ENCODE measurements at regions not wholly inside any gene's neighbourhood (a gene's known extent, or its start where the extent isn't known, plus 50 kb on each side); places are given as distances from the start of the nearest gene placed in this dataset.
"Not testable (repeated sequence)": the region's sequence is repeated elsewhere in the genome, so short reads cannot be mapped to it uniquely, and the experiment has no call there.

DNA sequence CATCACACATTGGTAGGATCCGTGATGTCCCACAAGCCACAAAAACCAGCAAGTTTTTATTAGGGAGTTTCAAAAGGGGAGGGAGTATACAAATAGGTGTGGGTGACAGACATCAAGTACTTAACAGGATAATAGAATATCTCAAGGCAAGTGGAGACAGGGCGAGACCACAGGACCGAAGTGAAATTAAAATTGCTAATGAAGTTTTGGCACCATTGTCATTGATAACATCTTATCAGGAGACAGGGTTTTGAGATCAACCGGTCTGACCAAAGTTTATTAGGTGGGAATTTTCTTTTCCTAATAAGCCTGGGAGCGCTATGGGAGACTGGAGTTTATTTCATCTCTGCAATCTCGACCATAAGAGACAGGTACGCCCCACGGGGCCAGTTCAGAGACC, 178.5 kb downstream of the OTOP1 start:
- not testable (repeated sequence) for DNase-seq

DNA sequence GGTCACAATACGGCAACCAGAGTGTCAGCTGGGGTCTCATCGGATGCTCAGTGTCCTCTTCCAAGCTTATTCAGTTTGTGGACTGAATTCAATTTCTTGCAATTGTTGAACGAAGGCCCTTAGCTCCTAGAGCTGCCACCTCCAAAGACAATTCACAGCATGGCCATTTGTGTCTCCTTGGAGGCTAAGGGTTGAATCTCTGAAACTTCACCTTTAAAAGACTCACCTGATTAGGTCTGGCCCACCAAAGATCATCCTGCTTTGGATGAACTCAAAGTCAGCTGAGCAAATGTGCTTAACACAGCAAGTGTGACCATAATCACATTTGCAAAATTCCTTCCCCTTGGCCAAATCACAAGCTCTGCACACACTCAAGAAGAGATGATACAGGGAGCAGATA, 175.9 kb downstream of the OTOP1 start:
- not testable (repeated sequence) for DNase-seq

- not testable (repeated sequence) for DNase-seq
Measured at GRCh38 chr4:4052933-4053332, 173.8 kb downstream of the OTOP1 start.

- DNase-seq: not testable (repeated sequence)
Measured at GRCh38 chr4:4057226-4057625, 169.5 kb downstream of the OTOP1 start.

DNA sequence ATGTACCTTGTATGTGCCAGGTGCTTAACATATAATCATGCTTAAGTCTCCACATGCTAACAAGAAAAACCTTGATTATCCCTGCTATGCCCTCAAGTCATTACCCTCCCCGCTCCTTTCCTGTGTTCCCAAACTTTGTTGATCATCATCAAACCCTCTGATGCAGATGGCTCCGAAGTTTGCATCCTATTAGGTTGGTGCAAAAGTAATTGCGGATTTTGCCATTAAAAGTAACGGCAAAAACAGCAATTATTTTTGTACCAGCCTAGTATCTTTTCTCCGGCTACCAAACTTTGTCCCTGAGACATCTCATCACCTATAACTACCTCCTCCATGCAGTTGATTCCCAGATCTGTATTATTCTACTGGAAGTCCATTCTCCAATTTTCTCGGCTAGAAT, 142.6 kb downstream of the OTOP1 start:
- not testable (repeated sequence) for DNase-seq

DNA sequence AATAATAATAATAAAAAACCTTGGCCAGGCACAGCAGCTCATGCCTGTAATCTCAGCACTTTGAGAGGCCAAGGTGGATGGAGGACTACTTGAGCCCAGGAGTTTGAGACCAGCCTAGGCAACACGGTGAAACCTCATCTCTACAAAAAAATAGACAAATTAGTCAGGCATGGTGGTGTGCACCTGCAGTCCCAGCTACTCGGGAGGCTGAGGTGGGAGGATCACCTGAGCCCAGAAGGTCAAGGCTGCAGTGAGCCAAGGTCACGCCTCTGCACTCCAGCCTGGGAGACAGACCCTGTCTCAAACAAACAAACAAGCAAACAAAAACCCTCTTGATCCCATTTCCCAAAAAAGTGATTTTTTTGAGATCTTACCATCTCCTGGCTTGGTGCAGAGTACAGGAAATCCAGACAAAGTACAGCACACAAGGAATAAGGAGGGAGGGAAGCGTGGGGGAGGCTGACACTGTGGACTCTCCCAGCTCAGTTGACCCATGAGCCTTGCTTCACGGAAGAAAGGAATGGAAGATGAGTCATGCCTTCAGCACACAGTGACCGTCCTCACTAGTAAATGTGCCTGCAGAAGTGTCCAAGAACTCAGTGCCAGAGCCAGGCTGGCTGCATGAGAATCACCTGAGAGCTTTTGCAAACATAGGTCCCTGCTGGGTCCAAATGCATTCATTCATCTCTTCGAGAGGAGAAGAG, 136.9 kb downstream of the OTOP1 start:
- DNase-seq: not testable (repeated sequence)

GRCh38 chr4:4090720-4091119, 136.0 kb downstream of the OTOP1 start:
- DNase-seq: not testable (repeated sequence)

DNA sequence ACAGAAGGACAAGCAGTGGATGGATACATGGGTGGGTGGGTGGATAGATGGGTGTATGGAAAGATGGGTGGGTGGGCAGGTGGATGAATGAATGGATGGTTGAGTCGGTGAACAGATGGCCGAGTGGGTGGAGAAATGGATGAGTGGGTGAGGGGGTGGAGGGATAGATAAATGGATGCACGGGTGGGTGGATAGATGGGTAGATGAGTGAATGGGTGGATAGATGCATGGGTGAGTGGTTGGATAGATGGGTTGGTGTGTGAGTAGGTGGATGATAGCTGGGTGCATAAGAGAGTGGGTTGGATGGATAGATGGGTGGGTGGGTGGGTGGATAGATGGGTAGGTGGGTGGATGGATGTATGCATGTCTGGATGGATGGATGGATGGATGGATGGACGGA, 134.6 kb downstream of the OTOP1 start:
- not testable (repeated sequence) for DNase-seq

GRCh38 chr4:4099610-4100009, 127.1 kb downstream of the OTOP1 start:
- not testable (repeated sequence) for DNase-seq

- not testable (repeated sequence) for DNase-seq
Measured at GRCh38 chr4:4106923-4107322, 119.8 kb downstream of the OTOP1 start.

- DNase-seq: peak; percentile 40
Measured at GRCh38 chr4:4107411-4108107, 119.2 kb downstream of the OTOP1 start.

- not testable (repeated sequence) for DNase-seq
Measured at GRCh38 chr4:4115381-4115780, 111.3 kb downstream of the OTOP1 start.

GRCh38 chr4:4116901-4117300, 109.8 kb downstream of the OTOP1 start:
- not testable (repeated sequence) for DNase-seq

GRCh38 chr4:4134368-4134767, 92.4 kb downstream of the OTOP1 start:
- not testable (repeated sequence) for DNase-seq

DNA sequence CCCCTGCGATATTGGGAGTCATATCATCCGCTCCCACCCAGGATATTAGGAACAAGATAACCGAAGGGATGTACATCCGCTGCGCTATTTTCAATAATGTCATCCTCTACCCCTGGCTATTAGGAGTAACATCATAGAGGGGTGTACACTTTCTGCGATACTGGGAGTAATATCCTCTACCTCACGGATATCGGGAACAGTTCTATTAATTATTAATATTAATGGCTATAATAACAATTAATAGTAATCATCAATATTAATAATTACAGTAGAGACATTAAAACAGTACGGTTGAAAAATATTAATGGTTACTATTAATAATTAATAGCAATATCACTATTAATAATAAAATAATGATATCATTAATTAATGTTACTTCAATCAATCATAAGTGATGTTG, 90.1 kb downstream of the OTOP1 start:
- not testable (repeated sequence) for DNase-seq

Measured in GDM1 (cell line).